Fibroblast of lung (primary cell): ENCODE measurements at regions not wholly inside any gene's neighbourhood (a gene's known extent, or its start where the extent isn't known, plus 50 kb on each side); places are given as distances from the start of the nearest gene placed in this dataset.
A peak's percentile ranks its signal among the peaks of the same experiment; 100 is the strongest.

ENCODE experiments used
- DNase-seq, 2 donors: peaks; one replicate each; pipeline versions ENCODE4 v3.0.0 to v3.0.0-alpha.2; 2010; ENCODE audit warnings: low read depth in 2 of 2
- H2AFZ ChIP-seq: 2 replicates; pipeline ENCODE4 v1.5.1; 2012; ENCODE audit warnings: low read length, control low read depth, inconsistent platforms
- H3K27ac ChIP-seq: 2 replicates; pipeline ENCODE4 v1.5.1; 2011; ENCODE audit warnings: low read length, control low read depth; ENCODE audit not compliant: insufficient read depth
- H3K27me3 ChIP-seq: 2 replicates; pipeline ENCODE4 v1.5.1; 2011; ENCODE audit warnings: mild to moderate bottlenecking, low read length; ENCODE audit not compliant: control insufficient read depth, insufficient read depth
- H3K36me3 ChIP-seq: 2 replicates; pipeline ENCODE4 v1.5.1; 2011; ENCODE audit warnings: low read length; ENCODE audit not compliant: control insufficient read depth, insufficient read depth
- H3K4me1 ChIP-seq: 2 replicates; pipeline ENCODE4 v1.5.1; 2011; ENCODE audit warnings: low read length; ENCODE audit not compliant: control insufficient read depth, insufficient read depth; ENCODE audit errors: extremely low read depth
- H3K4me2 ChIP-seq: 2 replicates; pipeline ENCODE4 v1.5.1; 2011; ENCODE audit warnings: low read length, control low read depth; ENCODE audit not compliant: insufficient read depth; ENCODE audit errors: extremely low read depth
- H3K4me3 ChIP-seq, 4 experiments: fragments of 200-600 bp in 1 of 4; sonication (generic) in 1 of 4; replicated peaks in 1 of 4; 2 replicates each; pipeline ENCODE4 v1.5.1; 2011 to 2016; ENCODE audit warnings: low read length in 4 of 4, low read depth in 3 of 4, mild to moderate bottlenecking in 3 of 4, control low read depth in 2 of 4, inconsistent platforms in 1 of 4, mixed read lengths in 1 of 4; ENCODE audit not compliant: insufficient read depth in 1 of 4; ENCODE audit errors: control extremely low read depth in 1 of 4
- H3K79me2 ChIP-seq: 2 replicates; pipeline ENCODE4 v1.5.1; 2012; ENCODE audit warnings: mild to moderate bottlenecking, low read length, inconsistent platforms; ENCODE audit not compliant: control insufficient read depth, insufficient read depth
- H3K9ac ChIP-seq: 2 replicates; pipeline ENCODE4 v1.5.1; 2011; ENCODE audit warnings: mild to moderate bottlenecking, low read length, control low read depth; ENCODE audit not compliant: insufficient read depth
- H3K9me3 ChIP-seq: 2 replicates; pipeline ENCODE4 v1.5.1; 2012; ENCODE audit warnings: low read depth, low read length; ENCODE audit not compliant: control insufficient read depth, insufficient read depth
- H4K20me1 ChIP-seq: 2 replicates; pipeline ENCODE4 v1.5.1; 2011; ENCODE audit warnings: low read length; ENCODE audit not compliant: control insufficient read depth, insufficient read depth; ENCODE audit errors: extremely low read depth
- CTCF ChIP-seq, 2 donors: IDR thresholded peaks in 1 of 2; conservative IDR thresholded peaks in 1 of 2; 1 replicate in 1 of 2; 2 replicates in 1 of 2; pipeline ENCODE4 v1.5.1; 2011 to 2012; ENCODE audit warnings: low read length in 2 of 2, control low read depth in 1 of 2, inconsistent platforms in 1 of 2, low read depth in 1 of 2, mild to moderate bottlenecking in 1 of 2
- EZH2 ChIP-seq: IDR thresholded peaks from 2 replicates; pipeline ENCODE4 v1.5.1; 2012; ENCODE audit warnings: low read length, control low read depth, mild to moderate bottlenecking; ENCODE audit errors: missing control alignments

- H3K4me2 ChIP-seq, result no peak overlapping the region
- no peaks in the 10 kb centered on the region for H4K20me1 ChIP-seq
- H2AFZ ChIP-seq, result no peak overlapping the region
- no peak overlapping the region for H3K9ac ChIP-seq
- H3K36me3 ChIP-seq, result no peaks in the 10 kb centered on the region
- H3K27me3 ChIP-seq, result no peaks in the 10 kb centered on the region
- H3K27ac ChIP-seq, result no peak overlapping the region
- no peak for TF ChIP-seq CTCF (conservative IDR thresholded peaks at IDR 0.05 in 1 of 2, IDR thresholded peaks at IDR 0.05 in 1 of 2; ENCODE audit: low read depth in 1 of 2, low read length in 2 of 2)
- no peak for TF ChIP-seq EZH2
- DNase-seq, result peak in 1 of 2 donors; percentile 11
- no peaks in the 10 kb centered on the region for H3K9me3 ChIP-seq
- H3K4me3 ChIP-seq, result no peak overlapping the region
- no peaks in the 10 kb centered on the region for H3K79me2 ChIP-seq
- no peaks in the 10 kb centered on the region for H3K4me1 ChIP-seq
Observed at GRCh38 chr14:27236601-27237000, 638.8 kb upstream of the NOVA1 start.

DNA sequence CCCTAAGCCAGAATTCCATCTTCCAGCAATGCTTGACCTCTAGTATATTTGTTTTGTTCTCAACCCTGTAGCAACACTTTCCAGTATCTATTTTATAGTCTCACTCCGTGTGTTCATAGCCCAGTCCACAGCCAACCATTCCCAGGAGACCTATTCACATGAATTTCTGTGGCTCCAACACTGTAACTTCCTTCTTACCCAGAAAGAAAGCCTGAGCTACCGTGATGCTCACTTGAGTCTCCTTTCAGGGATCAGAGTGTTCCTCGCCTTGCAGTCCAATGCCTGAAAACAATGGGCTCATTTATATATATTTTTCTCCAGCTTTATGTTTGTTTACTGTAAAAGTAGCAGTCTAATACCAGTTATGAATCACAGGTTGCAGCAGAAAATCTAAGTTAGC is 645.0 kb upstream of the NOVA1 start:
- Histone ChIP-seq H3K4me2 (no peak overlapping the region), H3K9ac (no peak overlapping the region), H3K36me3 (no peaks in the 10 kb centered on the region), H3K27ac (no peak overlapping the region), H4K20me1 (no peaks in the 10 kb centered on the region), H3K27me3 (no peaks in the 10 kb centered on the region), H3K4me1 (no peaks in the 10 kb centered on the region), H2AFZ (no peak overlapping the region), H3K79me2 (no peaks in the 10 kb centered on the region), H3K4me3 (no peak overlapping the region), H3K9me3 (no peaks in the 10 kb centered on the region)
- DNase-seq, result peak in 1 of 2 donors; percentile 0
- TF ChIP-seq EZH2 (no peak), CTCF (conservative IDR thresholded peaks at IDR 0.05 in 1 of 2, IDR thresholded peaks at IDR 0.05 in 1 of 2; ENCODE audit: low read depth in 1 of 2, low read length in 2 of 2) (no peak)

- Histone ChIP-seq H3K9ac (no peak overlapping the region), H3K27me3 (no peaks in the 10 kb centered on the region), H3K36me3 (no peaks in the 10 kb centered on the region), H3K27ac (no peak overlapping the region), H4K20me1 (no peaks in the 10 kb centered on the region), H3K4me3 (no peak overlapping the region), H3K4me2 (no peak overlapping the region), H3K9me3 (no peaks in the 10 kb centered on the region), H2AFZ (no peak overlapping the region), H3K4me1 (no peaks in the 10 kb centered on the region), H3K79me2 (no peaks in the 10 kb centered on the region)
- DNase-seq, result peak; percentile 9 to 14
- TF ChIP-seq CTCF (conservative IDR thresholded peaks at IDR 0.05 in 1 of 2, IDR thresholded peaks at IDR 0.05 in 1 of 2; ENCODE audit: low read depth in 1 of 2, low read length in 2 of 2) (no peak), EZH2 (no peak)
Observed at GRCh38 chr14:27243365-27243764, 645.5 kb upstream of the NOVA1 start.
